ENCODE measurements at regions not wholly inside any gene's neighbourhood (a gene's known extent, or its start where the extent isn't known, plus 50 kb on each side); places are given as distances from the start of the nearest gene placed in this dataset.

- POLR2A ChIA-PET = no interaction called here
- no peak for DNase-seq (ENCODE audit: extremely low spot score)
- CTCF ChIA-PET = no interaction called here
- no peak for TF ChIP-seq L3MBTL2 (conservative IDR thresholded peaks at IDR 0.05)
- TF ChIP-seq, protein P1, sequence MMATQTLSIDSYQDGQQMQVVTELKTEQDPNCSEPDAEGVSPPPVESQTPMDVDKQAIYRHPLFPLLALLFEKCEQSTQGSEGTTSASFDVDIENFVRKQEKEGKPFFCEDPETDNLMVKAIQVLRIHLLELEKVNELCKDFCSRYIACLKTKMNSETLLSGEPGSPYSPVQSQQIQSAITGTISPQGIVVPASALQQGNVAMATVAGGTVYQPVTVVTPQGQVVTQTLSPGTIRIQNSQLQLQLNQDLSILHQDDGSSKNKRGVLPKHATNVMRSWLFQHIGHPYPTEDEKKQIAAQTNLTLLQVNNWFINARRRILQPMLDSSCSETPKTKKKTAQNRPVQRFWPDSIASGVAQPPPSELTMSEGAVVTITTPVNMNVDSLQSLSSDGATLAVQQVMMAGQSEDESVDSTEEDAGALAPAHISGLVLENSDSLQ (IDR thresholded peaks at IDR 0.05) = no peak
Observed at GRCh38 chr18:75574187-75574586, 146.7 kb upstream of the SMIM21 start.

GRCh38 chr18:75563150-75563549 lies 135.6 kb upstream of the SMIM21 start:
- DNase-seq (ENCODE audit: extremely low spot score) = no peak
- TF ChIP-seq LEF1 (IDR thresholded peaks at IDR 0.05; ENCODE audit: borderline replicate concordance) (no peak), BHLHE40 (IDR thresholded peaks at IDR 0.05; ENCODE audit: borderline replicate concordance) (no peak), SP1 (IDR thresholded peaks at IDR 0.05) (no peak), HDGF (IDR thresholded peaks at IDR 0.05; ENCODE audit: borderline replicate concordance) (no peak), FOXK2 (IDR thresholded peaks at IDR 0.05) (no peak), NFRKB (IDR thresholded peaks at IDR 0.05) (no peak), L3MBTL2 (conservative IDR thresholded peaks at IDR 0.05) (no peak), FOXM1 (IDR thresholded peaks at IDR 0.05; ENCODE audit: borderline replicate concordance) (no peak), TARDBP (IDR thresholded peaks at IDR 0.05) (no peak), CTBP1 (IDR thresholded peaks at IDR 0.05; ENCODE audit: borderline replicate concordance) (no peak), ELF4 (IDR thresholded peaks at IDR 0.05) (no peak), SUZ12 (IDR thresholded peaks at IDR 0.05) (no peak), ZNF384 (IDR thresholded peaks at IDR 0.05) (no peak), FOXA1 (IDR thresholded peaks at IDR 0.05) (no peak), ARNT (IDR thresholded peaks at IDR 0.05) (no peak)
- TF ChIP-seq, protein P1 (IDR thresholded peaks at IDR 0.05) = no peak
- POLR2A ChIA-PET = no interaction called here
- CTCF ChIA-PET = no interaction called here

DNA sequence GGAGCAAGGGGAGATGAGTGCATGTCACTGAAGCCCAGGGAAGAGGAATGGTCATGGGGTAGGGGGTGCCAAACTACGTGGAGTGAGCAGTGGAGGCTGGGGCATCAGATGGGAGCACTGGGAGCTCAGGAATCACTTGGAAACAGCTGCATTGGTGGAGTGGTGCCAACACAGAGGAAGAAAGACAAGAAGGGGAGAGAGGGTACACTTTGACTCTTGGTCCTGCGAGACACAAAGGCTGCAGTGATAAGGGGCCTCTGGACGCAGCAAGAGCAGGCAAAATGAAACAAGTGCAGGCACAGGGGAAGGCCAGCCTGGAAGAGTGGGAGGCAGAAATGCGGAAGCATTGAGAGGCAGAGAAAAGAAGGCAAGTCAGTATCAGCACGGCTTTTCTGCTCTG lies 134.7 kb upstream of the SMIM21 start:
- TF ChIP-seq NFRKB (IDR thresholded peaks at IDR 0.05) (no peak), LEF1 (IDR thresholded peaks at IDR 0.05; ENCODE audit: borderline replicate concordance) (no peak), FOXM1 (IDR thresholded peaks at IDR 0.05; ENCODE audit: borderline replicate concordance) (no peak), ELF4 (IDR thresholded peaks at IDR 0.05) (no peak), L3MBTL2 (conservative IDR thresholded peaks at IDR 0.05) (no peak)
- ChIA-PET CTCF (no interaction called here), POLR2A (no interaction called here)
- no peak for DNase-seq (ENCODE audit: extremely low spot score)

DNA sequence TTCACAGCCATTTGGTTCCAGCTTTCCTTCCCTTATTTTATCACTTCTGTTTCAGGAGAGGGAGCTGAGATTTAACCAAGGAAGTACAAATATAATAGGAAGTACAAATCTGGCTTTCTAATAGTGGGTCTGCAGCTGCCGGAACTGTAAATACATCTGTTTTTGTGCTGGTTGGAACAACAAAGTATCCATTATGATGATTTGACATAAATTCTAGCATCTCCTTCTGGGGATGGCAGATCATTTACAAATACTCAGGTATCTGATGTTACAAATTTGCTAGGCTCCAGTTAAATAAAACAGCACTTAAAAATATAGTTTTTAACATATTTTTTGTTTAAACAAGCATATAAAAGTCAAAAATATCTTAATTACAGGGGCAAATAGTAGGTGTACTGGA lies 131.3 kb upstream of the SMIM21 start:
- DNase-seq (ENCODE audit: extremely low spot score) = no peak
- TF ChIP-seq LEF1 (IDR thresholded peaks at IDR 0.05; ENCODE audit: borderline replicate concordance) (no peak), NFRKB (IDR thresholded peaks at IDR 0.05) (no peak), FOXK2 (IDR thresholded peaks at IDR 0.05) (no peak), BHLHE40 (IDR thresholded peaks at IDR 0.05; ENCODE audit: borderline replicate concordance) (no peak)
- TF ChIP-seq, protein P1 (IDR thresholded peaks at IDR 0.05) = no peak
- POLR2A ChIA-PET = no interaction called here
- CTCF ChIA-PET = no interaction called here

DNA sequence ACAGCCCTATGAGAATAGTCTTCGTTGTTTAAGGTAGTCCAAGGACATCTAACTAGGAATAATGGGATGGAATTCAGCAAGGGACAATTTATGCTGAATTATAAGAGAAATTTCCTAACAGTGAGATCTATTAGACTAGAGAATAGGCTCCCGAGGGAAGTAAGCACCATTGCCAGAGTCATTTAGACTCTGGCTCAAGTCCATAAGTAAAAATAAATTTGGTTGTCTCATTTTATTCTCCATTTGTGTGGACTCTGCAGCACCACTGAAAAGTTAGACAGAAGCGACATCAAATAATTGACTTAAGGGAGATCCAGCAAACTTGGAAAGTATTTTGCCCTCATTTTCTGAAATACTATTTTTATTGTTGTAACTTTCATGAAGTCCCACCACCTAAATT lies 129.3 kb upstream of the SMIM21 start:
- ChIA-PET CTCF (no interaction called here), POLR2A (no interaction called here)
- TF ChIP-seq TARDBP (IDR thresholded peaks at IDR 0.05) = no peak
- no peak for DNase-seq (ENCODE audit: extremely low spot score)

DNA sequence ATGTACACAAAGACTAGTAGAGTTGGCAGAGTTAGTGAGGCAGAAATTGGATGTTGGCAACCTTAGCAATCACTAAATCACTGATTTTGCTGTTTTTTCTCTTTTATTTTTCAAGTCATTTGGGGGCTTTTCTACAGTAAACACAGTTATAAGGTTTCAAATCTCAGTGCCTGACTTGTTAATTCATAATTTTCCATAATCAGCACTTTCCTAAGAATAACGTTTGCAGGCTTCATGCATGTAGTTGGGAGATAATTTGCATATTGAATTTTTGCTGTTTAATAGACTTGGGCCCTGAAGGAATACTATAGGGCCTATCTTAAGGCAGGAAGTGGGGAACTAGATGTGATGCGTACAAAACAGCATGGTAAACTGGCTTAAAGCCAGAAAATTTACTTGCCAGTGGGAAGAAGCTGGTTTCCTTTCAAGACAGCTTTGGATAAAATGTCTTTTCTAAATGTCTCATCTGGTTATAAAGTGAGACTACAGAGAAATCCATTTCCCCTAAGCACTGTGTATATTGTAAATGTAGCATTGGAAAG lies 127.2 kb upstream of the SMIM21 start:
- no peak for TF ChIP-seq FOXK2 (IDR thresholded peaks at IDR 0.05)
- TF ChIP-seq HDGF (IDR thresholded peaks at IDR 0.05; ENCODE audit: borderline replicate concordance) = no peak
- no peak for TF ChIP-seq LEF1 (IDR thresholded peaks at IDR 0.05; ENCODE audit: borderline replicate concordance)
- no peak for TF ChIP-seq ARNT (IDR thresholded peaks at IDR 0.05)
- CTCF ChIA-PET = no interaction called here
- DNase-seq (ENCODE audit: extremely low spot score) = no peak
- POLR2A ChIA-PET = no interaction called here

- TF ChIP-seq, protein P1 (IDR thresholded peaks at IDR 0.05) = no peak
- TF ChIP-seq FOXM1 (IDR thresholded peaks at IDR 0.05; ENCODE audit: borderline replicate concordance) (no peak), FOXK2 (IDR thresholded peaks at IDR 0.05) (no peak), SP1 (IDR thresholded peaks at IDR 0.05) (no peak), ARNT (IDR thresholded peaks at IDR 0.05) (no peak), CTBP1 (IDR thresholded peaks at IDR 0.05; ENCODE audit: borderline replicate concordance) (no peak), NFRKB (IDR thresholded peaks at IDR 0.05) (no peak), L3MBTL2 (conservative IDR thresholded peaks at IDR 0.05) (no peak), ELF4 (IDR thresholded peaks at IDR 0.05) (no peak), SUZ12 (IDR thresholded peaks at IDR 0.05) (no peak), BHLHE40 (IDR thresholded peaks at IDR 0.05; ENCODE audit: borderline replicate concordance) (no peak), TARDBP (IDR thresholded peaks at IDR 0.05) (no peak), ZNF384 (IDR thresholded peaks at IDR 0.05) (no peak), FOXA1 (IDR thresholded peaks at IDR 0.05) (no peak), HDGF (IDR thresholded peaks at IDR 0.05; ENCODE audit: borderline replicate concordance) (no peak), LEF1 (IDR thresholded peaks at IDR 0.05; ENCODE audit: borderline replicate concordance) (no peak)
- DNase-seq (ENCODE audit: extremely low spot score) = no peak
- ChIA-PET POLR2A (no interaction called here), CTCF (no interaction called here)
Observed at GRCh38 chr18:75554176-75554575, 126.7 kb upstream of the SMIM21 start.
